ENCODE measurements at regions not wholly inside any gene's neighbourhood (a gene's known extent, or its start where the extent isn't known, plus 50 kb on each side); places are given as distances from the start of the nearest gene placed in this dataset.
A peak's percentile ranks its signal among the peaks of the same experiment; 100 is the strongest.
"Not testable (repeated sequence)": the region's sequence is repeated elsewhere in the genome, so short reads cannot be mapped to it uniquely, and the experiment has no call there.

- intact Hi-C loops (cut with DNase I): loop anchor here (5.0 kb wide), 2 partner anchors 65 to 145 kb away; partner anchors contain the start of gene NIBAN1
These were observed 73.1 kb upstream of the EDEM3 start for GRCh38 chr1:184827600-184828368.

GRCh38 chr1:184826001-184826400 is 71.3 kb upstream of the EDEM3 start:
- intact Hi-C loops (cut with DNase I): loop anchor here (5.0 kb wide), 2 partner anchors 66 to 146 kb away; partner anchors contain the start of gene NIBAN1
- peak; percentile 47 for ATAC-seq
- DNase-seq (ENCODE audit: missing footprints): no peak

More at GRCh38 chr1:184827600-184828368, 73.1 kb upstream of the EDEM3 start:
- ATAC-seq (peak; percentile 65), DNase-seq (ENCODE audit: missing footprints) (no peak)

GRCh38 chr1:184825571-184825970 is 70.9 kb upstream of the EDEM3 start:
- intact Hi-C loops (cut with DNase I): loop anchor here (5.0 kb wide), 2 partner anchors 67 to 147 kb away; partner anchors contain the start of gene NIBAN1
- DNase-seq (ENCODE audit: missing footprints): no peak
- ATAC-seq: peak; percentile 41

GRCh38 chr1:184824691-184825323 is 70.1 kb upstream of the EDEM3 start:
- ATAC-seq (no peak), DNase-seq (ENCODE audit: missing footprints) (no peak)
- intact Hi-C loops (cut with DNase I): loop anchor here (5.0 kb wide), 2 partner anchors 67 to 147 kb away; partner anchors contain the start of gene NIBAN1

GRCh38 chr1:184823080-184823479 is 68.4 kb upstream of the EDEM3 start:
- intact Hi-C loops (cut with DNase I): no loop called here
- DNase-seq (ENCODE audit: missing footprints): no peak
- ATAC-seq: no peak

- intact Hi-C loops (cut with DNase I): no loop called here
- ATAC-seq: no peak
These were observed 67.6 kb upstream of the EDEM3 start for GRCh38 chr1:184822267-184822666.

GRCh38 chr1:184821658-184822057 is 67.0 kb upstream of the EDEM3 start:
- intact Hi-C loops (cut with DNase I): no loop called here
- no peak for DNase-seq (ENCODE audit: missing footprints)
- no peak for ATAC-seq

More at GRCh38 chr1:184822267-184822666, 67.6 kb upstream of the EDEM3 start:
- no peak for DNase-seq (ENCODE audit: missing footprints)

- ATAC-seq (no peak), DNase-seq (ENCODE audit: missing footprints) (no peak)
- intact Hi-C loops (cut with DNase I): no loop called here
These were observed 66.3 kb upstream of the EDEM3 start for GRCh38 chr1:184820956-184821355.

GRCh38 chr1:184820218-184820750 is 65.6 kb upstream of the EDEM3 start:
- DNase-seq (ENCODE audit: missing footprints) (no peak), ATAC-seq (no peak)
- intact Hi-C loops (cut with DNase I): no loop called here

- no peak for ATAC-seq
- intact Hi-C loops (cut with DNase I): no loop called here
- no peak for DNase-seq (ENCODE audit: missing footprints)
These were observed 64.0 kb upstream of the EDEM3 start for GRCh38 chr1:184818646-184819045.

- ATAC-seq; DNase-seq (ENCODE audit: missing footprints); intact Hi-C loops (cut with DNase I): not testable (repeated sequence)
These were observed 62.3 kb upstream of the EDEM3 start for GRCh38 chr1:184817003-184817402.

- no peak for ATAC-seq
- intact Hi-C loops (cut with DNase I): no loop called here
- DNase-seq (ENCODE audit: missing footprints): no peak
These were observed 59.0 kb upstream of the EDEM3 start for GRCh38 chr1:184813528-184814089.

- intact Hi-C loops (cut with DNase I): no loop called here
- DNase-seq (ENCODE audit: missing footprints) (peak; percentile 48), ATAC-seq (peak; percentile 86)
These were observed 56.9 kb upstream of the EDEM3 start for GRCh38 chr1:184811439-184812111.

- no peak for DNase-seq (ENCODE audit: missing footprints)
- ATAC-seq: peak; percentile 49
- intact Hi-C loops (cut with DNase I): no loop called here
These were observed 56.2 kb upstream of the EDEM3 start for GRCh38 chr1:184810735-184811343.

GRCh38 chr1:184806296-184806721 is 51.7 kb upstream of the EDEM3 start:
- DNase-seq (ENCODE audit: missing footprints): no peak
- intact Hi-C loops (cut with DNase I): loop anchor here (5.0 to 10.0 kb wide), 2 partner anchors 81 to 348 kb away; partner anchors contain the start of genes SWT1 and TRMT1L

GRCh38 chr1:184805667-184806295 is 51.1 kb upstream of the EDEM3 start:
- ATAC-seq (peak; percentile 96), DNase-seq (ENCODE audit: missing footprints) (peak; percentile 91)
- intact Hi-C loops (cut with DNase I): loop anchor here (1.0 to 10.0 kb wide), 3 partner anchors 82 to 349 kb away; partner anchors contain the start of genes SWT1 and TRMT1L

More at GRCh38 chr1:184806296-184806721, 51.7 kb upstream of the EDEM3 start:
- peak; percentile 21 for ATAC-seq
